A673 (cell line): ENCODE measurements at regions not wholly inside any gene's neighbourhood (a gene's known extent, or its start where the extent isn't known, plus 50 kb on each side); places are given as distances from the start of the nearest gene placed in this dataset.

Source experiments
- BruUV-seq: library from RNA; stranded (reverse); fragments of 400-500 nt; replicated peaks from 2 replicates; lab custom pipeline; 2021; lab: Mats Ljungman, UMichigan
- CTCF ChIA-PET: fragments of 300-600 bp; sonication (Branson Sonifier 250); formaldehyde crosslinking; loops from one replicate; lab custom pipeline; 2022; ENCODE audit warnings: antibody characterized with exemption; lab: Charles Lee
- POLR2A ChIA-PET: fragments of 300-600 bp; sonication (Branson Sonifier 250); formaldehyde crosslinking; loops from one replicate; lab custom pipeline; 2022; ENCODE audit warnings: antibody characterized with exemption; ENCODE audit not compliant: low non-redundant PET; lab: Charles Lee
- DNase-seq: peaks from one replicate; pipeline ENCODE4 v3.0.0-alpha.2; 2015; ENCODE audit warnings: low spot score
- H3K27ac ChIP-seq: fragments of 200-600 bp; sonication (generic); 2 replicates; pipeline ENCODE4 v1.5.1; 2016; ENCODE audit warnings: mixed run types, low read depth, mild to moderate bottlenecking, mixed read lengths, antibody characterized with exemption, low read length; ENCODE audit not compliant: poor library complexity, severe bottlenecking
- H3K27me3 ChIP-seq: fragments of 200-600 bp; sonication (generic); replicated peaks from 2 replicates; pipeline ENCODE4 v1.6.1; 2017; ENCODE audit warnings: mixed run types, low read depth, mild to moderate bottlenecking, mixed read lengths, antibody characterized with exemption, low read length; ENCODE audit not compliant: insufficient read depth, poor library complexity
- H3K36me3 ChIP-seq: fragments of 200-600 bp; sonication (generic); 2 replicates; pipeline ENCODE4 v1.6.1; 2016; ENCODE audit warnings: mixed run types, mild to moderate bottlenecking, mixed read lengths, antibody characterized with exemption, low read length; ENCODE audit not compliant: insufficient read depth, poor library complexity, severe bottlenecking
- H3K4me1 ChIP-seq: fragments of 200-600 bp; sonication (generic); 2 replicates; pipeline ENCODE4 v1.6.1; 2017; ENCODE audit warnings: mixed run types, mild to moderate bottlenecking, mixed read lengths, antibody characterized with exemption, low read length; ENCODE audit not compliant: insufficient read depth, poor library complexity, severe bottlenecking
- H3K4me3 ChIP-seq: fragments of 200-600 bp; sonication (generic); 2 replicates; pipeline ENCODE4 v1.5.1; 2016; ENCODE audit warnings: low read depth, mixed run types, mild to moderate bottlenecking, mixed read lengths, low read length; ENCODE audit not compliant: poor library complexity, severe bottlenecking
- H3K9me3 ChIP-seq: fragments of 200-600 bp; sonication (generic); 2 replicates; pipeline ENCODE4 v1.6.1; 2016; ENCODE audit warnings: mixed run types, low read depth, mild to moderate bottlenecking, mixed read lengths, antibody characterized with exemption, low read length; ENCODE audit not compliant: poor library complexity, severe bottlenecking
- EZH2 ChIP-seq: fragments of 200-600 bp; sonication (generic); IDR thresholded peaks from 2 replicates; pipeline ENCODE4 v1.6.1; 2017; ENCODE audit warnings: borderline replicate concordance, low read depth, mild to moderate bottlenecking, mixed read lengths, antibody characterized with exemption, low read length; ENCODE audit not compliant: poor library complexity, severe bottlenecking
- intact Hi-C: fragments of 100-400 bp; cut with micrococcal nuclease; formaldehyde crosslinking; loops from one replicate; pipeline ENCODE4 v1.10.0; 2022; ENCODE audit not compliant: unreplicated experiment
- TF ChIP-seq, protein P1 (sequence below): fragments of 300-800, 200-600 bp; sonication (generic); conservative IDR thresholded peaks from 2 replicates; pipeline ENCODE4 v1.5.1; 2017; ENCODE audit warnings: low read depth, mild to moderate bottlenecking, antibody characterized with exemption, low read length, moderate library complexity, mixed read lengths

GRCh38 chr9:7739595-7739994, 60.0 kb downstream of the DMAC1 start:
- no peak overlapping the region for H3K27ac ChIP-seq
- H3K4me3 ChIP-seq = no peak overlapping the region
- no peak for DNase-seq
- intact Hi-C loops = no loop called here
- POLR2A ChIA-PET = no interaction called here
- H3K27me3 ChIP-seq = no peaks in the 10 kb centered on the region
- no peak for TF ChIP-seq EZH2
- TF ChIP-seq, protein P1, sequence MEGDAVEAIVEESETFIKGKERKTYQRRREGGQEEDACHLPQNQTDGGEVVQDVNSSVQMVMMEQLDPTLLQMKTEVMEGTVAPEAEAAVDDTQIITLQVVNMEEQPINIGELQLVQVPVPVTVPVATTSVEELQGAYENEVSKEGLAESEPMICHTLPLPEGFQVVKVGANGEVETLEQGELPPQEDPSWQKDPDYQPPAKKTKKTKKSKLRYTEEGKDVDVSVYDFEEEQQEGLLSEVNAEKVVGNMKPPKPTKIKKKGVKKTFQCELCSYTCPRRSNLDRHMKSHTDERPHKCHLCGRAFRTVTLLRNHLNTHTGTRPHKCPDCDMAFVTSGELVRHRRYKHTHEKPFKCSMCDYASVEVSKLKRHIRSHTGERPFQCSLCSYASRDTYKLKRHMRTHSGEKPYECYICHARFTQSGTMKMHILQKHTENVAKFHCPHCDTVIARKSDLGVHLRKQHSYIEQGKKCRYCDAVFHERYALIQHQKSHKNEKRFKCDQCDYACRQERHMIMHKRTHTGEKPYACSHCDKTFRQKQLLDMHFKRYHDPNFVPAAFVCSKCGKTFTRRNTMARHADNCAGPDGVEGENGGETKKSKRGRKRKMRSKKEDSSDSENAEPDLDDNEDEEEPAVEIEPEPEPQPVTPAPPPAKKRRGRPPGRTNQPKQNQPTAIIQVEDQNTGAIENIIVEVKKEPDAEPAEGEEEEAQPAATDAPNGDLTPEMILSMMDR = no peak
- BruUV-seq = no TSS peak
- H3K4me1 ChIP-seq = no peaks in the 10 kb centered on the region
- H3K36me3 ChIP-seq = no peaks in the 10 kb centered on the region
- no peaks in the 10 kb centered on the region for H3K9me3 ChIP-seq
- CTCF ChIA-PET = no interaction called here

- CTCF ChIA-PET = no interaction called here
- Histone ChIP-seq H3K4me3 (no peak overlapping the region), H3K27ac (no peak overlapping the region), H3K36me3 (no peaks in the 10 kb centered on the region), H3K27me3 (no peaks in the 10 kb centered on the region), H3K4me1 (no peaks in the 10 kb centered on the region), H3K9me3 (no peaks in the 10 kb centered on the region)
- TF ChIP-seq EZH2 = no peak
- TF ChIP-seq, protein P1 = no peak
- DNase-seq = no peak
- BruUV-seq = no TSS peak
- intact Hi-C loops = no loop called here
- POLR2A ChIA-PET = no interaction called here
Measured at GRCh38 chr9:7735311-7735710, 64.3 kb downstream of the DMAC1 start.

DNA sequence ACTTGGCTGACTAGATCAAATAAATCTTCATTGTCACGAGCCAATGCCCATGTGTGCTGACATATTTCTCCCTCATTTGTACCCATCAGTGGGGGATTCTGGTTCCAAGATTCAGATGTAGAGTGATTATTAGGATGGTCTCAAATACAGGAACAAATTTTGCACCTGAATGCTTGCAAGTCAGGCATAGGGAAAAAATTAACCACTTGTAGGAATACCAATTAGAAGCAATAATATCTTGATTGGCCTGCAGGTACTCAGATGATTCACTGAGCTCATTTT, 69.5 kb downstream of the DMAC1 start:
- no peak for TF ChIP-seq EZH2
- no peak overlapping the region for H3K27ac ChIP-seq
- no peaks in the 10 kb centered on the region for H3K9me3 ChIP-seq
- ChIA-PET POLR2A (no interaction called here), CTCF (interaction anchor here (0.6 kb wide), 1 partner anchor 17 kb away, joined by 5 read pairs; no protein-coding TSS in a partner anchor)
- peaks cover 9% of the 10 kb centered on the region for H3K27me3 ChIP-seq
- no peaks in the 10 kb centered on the region for H3K36me3 ChIP-seq
- intact Hi-C loops = no loop called here
- DNase-seq = no peak
- H3K4me1 ChIP-seq = no peaks in the 10 kb centered on the region
- no peak overlapping the region for H3K4me3 ChIP-seq
- no TSS peak for BruUV-seq
